WTC11 (cell line): ENCODE measurements at regions not wholly inside any gene's neighbourhood (a gene's known extent, or its start where the extent isn't known, plus 50 kb on each side); places are given as distances from the start of the nearest gene placed in this dataset.

Experiments used
- CREM ChIP-seq: sonication (generic); formaldehyde crosslinking; IDR thresholded peaks from 2 replicates; pipeline ENCODE4 v1.8.1; 2022; ENCODE audit warnings: mild to moderate bottlenecking, missing genetic modification reagents, moderate library complexity
- CTCF ChIP-seq: fragments of 200-600 bp; IDR thresholded peaks from 2 replicates; pipeline ENCODE4 v1.8.0; 2022; ENCODE audit warnings: antibody characterized with exemption
- NR2C2 ChIP-seq: sonication (generic); formaldehyde crosslinking; IDR thresholded peaks from 2 replicates; pipeline ENCODE4 v1.8.0; 2022; ENCODE audit warnings: mild to moderate bottlenecking, missing genetic modification reagents

- TF ChIP-seq CTCF (no peak), CREM (CRISPR knock-in tag) (no peak), NR2C2 (CRISPR knock-in tag) (no peak)
Measured at GRCh38 chr4:28883211-28883610, 1837.0 kb upstream of the PCDH7 start.
